GM19452 (cell line): ENCODE measurements at regions not wholly inside any gene's neighbourhood (a gene's known extent, or its start where the extent isn't known, plus 50 kb on each side); places are given as distances from the start of the nearest gene placed in this dataset.

ENCODE experiments used
- ATAC-seq: cut with Tn5 transposase; IDR thresholded peaks from one replicate; pipeline ENCODE4 v1.9.1; 2021; ENCODE audit not compliant: unreplicated experiment

GRCh38 chr5:135249658-135250057, 149.4 kb downstream of the MACROH2A1 start:
- no peak for ATAC-seq

GRCh38 chr5:135248801-135249231, 150.2 kb downstream of the MACROH2A1 start:
- ATAC-seq: no peak

- no peak for ATAC-seq
Measured at GRCh38 chr5:135246923-135247795, 151.9 kb downstream of the MACROH2A1 start.

- ATAC-seq: no peak
Measured at GRCh38 chr5:135246605-135246922, 152.5 kb downstream of the MACROH2A1 start.

- ATAC-seq: no peak
Measured at GRCh38 chr5:135245521-135246499, 153.2 kb downstream of the MACROH2A1 start.

GRCh38 chr5:135244620-135245021, 154.4 kb downstream of the MACROH2A1 start:
- no peak for ATAC-seq

GRCh38 chr5:135243556-135244285, 155.3 kb downstream of the MACROH2A1 start:
- no peak for ATAC-seq

- no peak for ATAC-seq
Measured at GRCh38 chr5:135242866-135243555, 156.0 kb downstream of the MACROH2A1 start.

GRCh38 chr5:135242021-135242865, 156.8 kb downstream of the MACROH2A1 start:
- no peak for ATAC-seq

- ATAC-seq: no peak
Measured at GRCh38 chr5:135241536-135241935, 157.5 kb downstream of the MACROH2A1 start.

- no peak for ATAC-seq
Measured at GRCh38 chr5:135240781-135241360, 158.2 kb downstream of the MACROH2A1 start.

GRCh38 chr5:135240283-135240633, 158.8 kb downstream of the MACROH2A1 start:
- ATAC-seq: no peak

- ATAC-seq: no peak
Measured at GRCh38 chr5:135239453-135240282, 159.4 kb downstream of the MACROH2A1 start.

- no peak for ATAC-seq
Measured at GRCh38 chr5:135238622-135239452, 160.2 kb downstream of the MACROH2A1 start.

- no peak for ATAC-seq
Measured at GRCh38 chr5:135237748-135238103, 161.3 kb downstream of the MACROH2A1 start.

GRCh38 chr5:135236908-135237747, 161.9 kb downstream of the MACROH2A1 start:
- no peak for ATAC-seq
